IPS-20b (cell line): ENCODE measurements at regions not wholly inside any gene's neighbourhood (a gene's known extent, or its start where the extent isn't known, plus 50 kb on each side); places are given as distances from the start of the nearest gene placed in this dataset.

ENCODE experiments used
- H3K27ac ChIP-seq: one replicate; pipeline ENCODE4 v1.5.1; 2013; ENCODE audit warnings: low read length
- H3K27me3 ChIP-seq: 2 replicates; pipeline ENCODE4 v1.6.1; 2013; ENCODE audit warnings: mild to moderate bottlenecking, low read length, inconsistent platforms; ENCODE audit not compliant: insufficient read depth
- H3K36me3 ChIP-seq: 2 replicates; pipeline ENCODE4 v1.6.1; 2013; ENCODE audit warnings: low read depth, mild to moderate bottlenecking, inconsistent platforms, low read length, moderate library complexity; ENCODE audit not compliant: insufficient read depth
- H3K4me1 ChIP-seq: 2 replicates; pipeline ENCODE4 v1.6.1; 2013; ENCODE audit warnings: mild to moderate bottlenecking, control low read depth, inconsistent platforms, low read length, moderate library complexity; ENCODE audit not compliant: insufficient read depth
- H3K4me3 ChIP-seq: 2 replicates; pipeline ENCODE4 v1.5.1; 2013; ENCODE audit warnings: mild to moderate bottlenecking, low read length, inconsistent platforms
- H3K9ac ChIP-seq: 2 replicates; pipeline ENCODE4 v1.6.1; 2013; ENCODE audit warnings: low read depth, mild to moderate bottlenecking, inconsistent platforms, low read length, moderate library complexity
- H3K9me3 ChIP-seq: 2 replicates; pipeline ENCODE4 v1.6.1; 2013; ENCODE audit warnings: mild to moderate bottlenecking, low read depth, low read length, inconsistent platforms; ENCODE audit not compliant: insufficient read depth

DNA sequence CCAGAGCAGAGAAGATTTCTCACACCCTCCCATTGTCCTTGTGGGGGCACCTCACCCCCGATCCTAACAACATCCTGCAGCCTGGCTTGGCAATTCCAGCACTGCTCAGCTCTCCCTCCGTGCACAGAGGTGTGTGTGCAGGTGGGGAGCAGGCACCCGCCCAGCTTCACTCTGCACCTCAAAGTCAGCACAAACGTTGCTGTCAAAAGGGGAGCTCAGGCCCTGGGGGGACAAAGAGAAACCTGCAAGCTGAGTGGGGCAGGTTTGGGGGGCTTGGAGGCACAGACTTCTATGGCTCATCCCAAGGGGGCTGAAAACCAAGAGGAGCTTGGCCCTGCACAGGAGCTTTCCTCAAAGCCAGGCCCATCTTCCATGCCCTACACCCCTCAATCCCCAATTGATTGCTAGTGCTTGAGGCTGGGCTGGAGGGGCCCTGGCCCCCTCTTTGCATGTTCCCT, 231.9 kb upstream of the TNRC6C start:
- Histone ChIP-seq H3K27me3 (peaks cover 4% of the 10 kb centered on the region; the same call in 1 of the 2 replicates), H3K9me3 (peaks cover 2% of the 10 kb centered on the region; the same call in 1 of the 2 replicates), H3K36me3 (no peaks in the 10 kb centered on the region), H3K27ac (no peak overlapping the region), H3K4me3 (no peak overlapping the region), H3K9ac (no peak overlapping the region), H3K4me1 (peaks cover under 1% of the 10 kb centered on the region; the same call in 1 of the 2 replicates)

- H3K27me3 ChIP-seq: peaks cover 4% of the 10 kb centered on the region; the same call in 1 of the 2 replicates
- no peaks in the 10 kb centered on the region for H3K4me1 ChIP-seq
Measured at GRCh38 chr17:77727037-77727615, 231.4 kb upstream of the TNRC6C start.

DNA sequence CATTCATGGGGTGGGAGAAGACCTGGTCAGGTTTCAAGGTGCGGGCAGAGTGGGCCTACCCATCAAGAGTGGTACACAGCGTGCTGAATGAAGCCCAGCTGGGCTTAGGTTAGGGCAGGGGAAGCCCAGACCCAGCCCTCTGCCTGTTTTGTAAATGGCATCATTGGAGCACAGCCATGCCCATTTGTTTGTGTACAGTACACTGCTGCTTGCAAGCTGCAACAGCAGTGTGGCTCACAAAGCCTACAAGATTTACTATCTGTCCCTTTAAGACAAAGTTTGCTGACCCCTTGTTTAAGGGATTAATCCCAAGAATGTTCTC, 230.1 kb upstream of the TNRC6C start:
- H3K9me3 ChIP-seq: peaks cover 14% of the 10 kb centered on the region
- no peak overlapping the region for H3K9ac ChIP-seq
- no peaks in the 10 kb centered on the region for H3K36me3 ChIP-seq
- H3K27ac ChIP-seq: no peak overlapping the region
- no peak overlapping the region for H3K4me3 ChIP-seq
- no peaks in the 10 kb centered on the region for H3K4me1 ChIP-seq
- peaks cover 11% of the 10 kb centered on the region for H3K27me3 ChIP-seq

More at GRCh38 chr17:77727037-77727615, 231.4 kb upstream of the TNRC6C start:
- Histone ChIP-seq H3K9me3 (peaks cover 3% of the 10 kb centered on the region; the same call in 1 of the 2 replicates), H3K9ac (no peak overlapping the region), H3K27ac (no peak overlapping the region), H3K4me3 (no peak overlapping the region), H3K36me3 (no peaks in the 10 kb centered on the region)

DNA sequence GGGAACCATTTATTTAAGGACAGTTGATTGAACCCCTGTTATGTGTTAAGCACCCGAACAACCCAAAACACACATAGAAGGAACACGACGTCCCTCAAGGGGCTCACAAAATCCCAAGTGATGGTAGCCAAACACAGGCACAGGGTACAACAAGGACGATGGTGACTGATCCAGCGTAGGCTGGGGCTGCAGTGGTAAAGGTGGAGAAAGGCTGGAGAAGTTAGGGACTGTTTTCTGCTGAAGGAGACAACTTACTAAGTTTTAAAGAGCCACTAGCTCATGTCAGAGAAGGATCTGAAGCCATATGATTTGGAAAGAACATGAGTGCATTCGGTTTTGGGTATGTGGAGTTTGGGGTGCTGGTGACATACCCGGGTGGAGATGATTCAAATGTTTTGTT, 229.6 kb upstream of the TNRC6C start:
- no peak overlapping the region for H3K4me3 ChIP-seq
- no peak overlapping the region for H3K27ac ChIP-seq
- H3K9me3 ChIP-seq: peaks cover 18% of the 10 kb centered on the region
- peaks cover 15% of the 10 kb centered on the region for H3K27me3 ChIP-seq
- no peak overlapping the region for H3K9ac ChIP-seq
- no peaks in the 10 kb centered on the region for H3K36me3 ChIP-seq
- H3K4me1 ChIP-seq: no peaks in the 10 kb centered on the region

- Histone ChIP-seq H3K4me1 (peaks cover under 1% of the 10 kb centered on the region; the same call in 1 of the 2 replicates), H3K27ac (no peak overlapping the region), H3K36me3 (no peaks in the 10 kb centered on the region), H3K4me3 (no peak overlapping the region), H3K27me3 (peaks cover 23% of the 10 kb centered on the region), H3K9ac (no peak overlapping the region), H3K9me3 (peaks cover 18% of the 10 kb centered on the region)
Measured at GRCh38 chr17:77729587-77729986, 228.9 kb upstream of the TNRC6C start.

DNA sequence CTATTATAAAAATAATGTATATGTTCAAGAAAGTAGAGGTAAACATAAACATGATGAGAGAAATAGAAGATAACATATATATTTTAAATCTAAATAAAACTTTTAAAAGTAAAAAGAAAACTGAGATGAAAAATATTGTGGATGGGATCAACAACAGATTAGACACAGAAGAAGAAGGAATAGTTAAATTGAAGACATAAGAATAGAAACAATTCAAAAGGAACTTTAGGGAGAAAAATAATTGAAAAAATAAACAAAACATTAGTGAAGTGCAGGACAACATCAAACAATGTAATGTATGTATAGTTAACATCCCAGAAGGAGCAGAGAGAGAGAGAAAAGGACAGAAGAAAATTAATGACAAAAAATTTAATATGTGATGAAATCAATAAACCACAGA, 228.1 kb upstream of the TNRC6C start:
- Histone ChIP-seq H3K4me3 (no peak overlapping the region), H3K36me3 (no peaks in the 10 kb centered on the region), H3K4me1 (peaks cover 8% of the 10 kb centered on the region; the same call in 1 of the 2 replicates), H3K9ac (no peak overlapping the region), H3K27me3 (peaks cover 30% of the 10 kb centered on the region), H3K9me3 (peaks cover 18% of the 10 kb centered on the region), H3K27ac (no peak overlapping the region)

DNA sequence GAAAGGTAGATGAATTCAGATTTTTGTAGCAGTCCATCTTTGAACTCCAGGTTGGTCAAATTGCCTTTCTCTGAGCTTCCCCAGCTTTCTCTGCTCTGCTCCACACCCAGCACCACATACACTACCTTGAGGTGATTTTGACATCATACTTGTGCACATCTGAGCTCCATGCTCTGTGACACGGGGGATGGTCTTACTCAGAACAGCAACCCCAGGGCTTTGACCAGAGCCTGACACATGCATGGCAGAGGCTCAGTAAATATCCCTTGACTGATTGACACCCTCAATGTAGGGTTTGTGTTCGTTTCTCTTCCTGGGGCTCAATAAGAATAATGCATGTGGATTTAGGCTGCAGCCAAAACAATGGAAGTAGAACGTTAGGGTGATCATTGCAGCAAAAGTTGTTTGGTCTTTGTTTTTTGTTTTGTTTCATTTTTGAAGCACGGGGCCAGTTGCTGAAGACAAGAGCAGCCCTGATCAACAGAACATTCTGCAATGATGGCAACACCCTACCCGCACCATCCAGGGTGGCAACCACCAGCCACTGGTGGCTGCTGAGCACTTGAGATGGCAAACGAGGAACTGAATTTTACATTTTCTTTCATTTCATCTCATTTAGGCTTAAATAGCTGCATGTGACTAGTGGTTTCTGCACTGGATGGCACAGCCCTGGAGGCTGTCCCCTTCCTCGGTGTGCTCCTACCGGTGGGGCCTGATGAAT, 224.8 kb upstream of the TNRC6C start:
- Histone ChIP-seq H3K36me3 (no peaks in the 10 kb centered on the region), H3K4me3 (no peak overlapping the region), H3K27ac (no peak overlapping the region), H3K9me3 (peaks cover 18% of the 10 kb centered on the region), H3K4me1 (peaks cover 12% of the 10 kb centered on the region; the same call in 1 of the 2 replicates), H3K9ac (no peak overlapping the region), H3K27me3 (peaks cover 60% of the 10 kb centered on the region)

DNA sequence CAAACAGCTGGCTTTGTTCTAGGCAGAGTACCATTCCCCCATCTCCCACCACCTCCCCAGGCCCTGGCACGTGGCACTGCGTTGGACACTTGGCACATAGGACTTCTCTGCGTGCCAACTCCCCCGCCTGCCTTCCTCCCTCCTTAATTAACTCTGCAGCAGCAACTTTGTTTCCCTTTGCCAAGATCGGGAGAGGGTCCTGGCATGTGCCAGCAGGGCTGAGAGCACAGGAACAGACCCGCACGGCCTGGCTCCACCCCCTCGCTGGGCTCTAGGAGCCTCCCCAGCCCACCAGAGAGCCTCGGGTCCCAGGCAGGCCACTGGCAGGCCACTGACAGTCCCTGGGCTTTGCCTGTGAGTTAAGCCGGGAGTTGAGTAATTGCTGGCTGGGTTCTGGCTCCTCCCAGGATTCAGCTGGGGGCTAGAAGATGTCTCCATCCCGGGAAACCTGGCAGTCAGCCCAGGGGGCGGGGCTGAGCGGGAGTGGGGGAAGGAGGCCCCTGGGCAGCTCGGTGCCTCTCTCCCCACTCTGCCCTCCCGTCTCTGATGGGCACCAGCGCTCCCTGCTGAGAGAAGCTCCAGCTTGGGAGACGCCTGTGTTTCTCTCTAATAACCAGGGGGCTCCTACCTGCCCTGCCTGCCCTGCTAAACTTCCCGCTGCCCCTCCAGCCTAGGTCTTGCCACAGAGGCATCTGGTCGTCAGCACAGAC, 224.0 kb upstream of the TNRC6C start:
- Histone ChIP-seq H3K9ac (no peak overlapping the region), H3K9me3 (peaks cover 18% of the 10 kb centered on the region), H3K27me3 (peaks cover 68% of the 10 kb centered on the region), H3K27ac (no peak overlapping the region), H3K36me3 (no peaks in the 10 kb centered on the region), H3K4me1 (peaks cover 12% of the 10 kb centered on the region; the same call in 1 of the 2 replicates), H3K4me3 (no peak overlapping the region)

GRCh38 chr17:77735081-77735565, 223.4 kb upstream of the TNRC6C start:
- H3K27ac ChIP-seq: no peak overlapping the region
- peaks cover 18% of the 10 kb centered on the region for H3K9me3 ChIP-seq
- H3K36me3 ChIP-seq: no peaks in the 10 kb centered on the region
- no peak overlapping the region for H3K9ac ChIP-seq
- H3K4me3 ChIP-seq: no peak overlapping the region
- H3K27me3 ChIP-seq: peaks cover 74% of the 10 kb centered on the region
- H3K4me1 ChIP-seq: peaks cover 12% of the 10 kb centered on the region; the same call in 1 of the 2 replicates

- no peak overlapping the region for H3K27ac ChIP-seq
- H3K4me3 ChIP-seq: no peak overlapping the region
- peaks cover 76% of the 10 kb centered on the region for H3K27me3 ChIP-seq
- H3K4me1 ChIP-seq: peaks cover 12% of the 10 kb centered on the region; the same call in 1 of the 2 replicates
- H3K36me3 ChIP-seq: no peaks in the 10 kb centered on the region
- no peak overlapping the region for H3K9ac ChIP-seq
- peaks cover 18% of the 10 kb centered on the region for H3K9me3 ChIP-seq
Measured at GRCh38 chr17:77735566-77736198, 222.8 kb upstream of the TNRC6C start.

- Histone ChIP-seq H3K27ac (no peak overlapping the region), H3K27me3 (peaks cover 76% of the 10 kb centered on the region), H3K9me3 (peaks cover 18% of the 10 kb centered on the region), H3K4me3 (no peak overlapping the region; the same call in 1 of the 2 replicates), H3K4me1 (peaks cover 12% of the 10 kb centered on the region; the same call in 1 of the 2 replicates), H3K9ac (no peak overlapping the region), H3K36me3 (no peaks in the 10 kb centered on the region)
Measured at GRCh38 chr17:77736199-77736585, 222.3 kb upstream of the TNRC6C start.
